Endothelial cell of umbilical vein (primary cell): ENCODE measurements at regions not wholly inside any gene's neighbourhood (a gene's known extent, or its start where the extent isn't known, plus 50 kb on each side); places are given as distances from the start of the nearest gene placed in this dataset.

Experiments used
- BruUV-seq: library from RNA; stranded (reverse); fragments of 400-500 nt; replicated peaks from 2 replicates; lab custom pipeline; 2021; lab: Mats Ljungman, UMichigan
- CTCF ChIA-PET: fragments of 300-600, 350-600 bp; sonication (Branson Sonifier 250); formaldehyde crosslinking; loops from one replicate; lab custom pipeline; 2021; ENCODE audit warnings: antibody characterized with exemption, inconsistent platforms; lab: Charles Lee
- POLR2A ChIA-PET: fragments of 300-600, 350-600 bp; sonication (Branson Sonifier 250); formaldehyde crosslinking; loops from one replicate; lab custom pipeline; 2021; ENCODE audit warnings: antibody characterized with exemption, inconsistent platforms; lab: Charles Lee
- DNase-seq: peaks from one replicate; pipeline ENCODE4 v3.0.0-alpha.2; 2011; ENCODE audit warnings: low read depth, low spot score
- FAIRE-seq: peaks from 2 replicates; lab custom pipeline; 2011; peaks lifted over from hg19 to GRCh38; lab: Jason Lieb, UNC
- H2AFZ ChIP-seq: 2 replicates; pipeline ENCODE4 v1.6.0; 2012; ENCODE audit warnings: low read depth, low read length, control low read depth, inconsistent platforms
- H3K27ac ChIP-seq: 2 replicates; pipeline ENCODE4 v1.5.1; 2011; ENCODE audit warnings: low read depth, mild to moderate bottlenecking, control low read depth, low read length, moderate library complexity; ENCODE audit not compliant: insufficient read depth
- H3K27me3 ChIP-seq, 2 experiments: 2 replicates each; pipeline versions ENCODE4 v1.6.0 to v1.6.1; 2011; ENCODE audit warnings: low read length in 2 of 2, mixed read lengths in 1 of 2; ENCODE audit not compliant: control insufficient read depth in 2 of 2, insufficient read depth in 2 of 2
- H3K36me3 ChIP-seq, 2 experiments: 2 replicates in 1 of 2; 3 replicates in 1 of 2; pipeline ENCODE4 v1.5.1; 2011; ENCODE audit warnings: low read length in 2 of 2, mild to moderate bottlenecking in 1 of 2, moderate library complexity in 1 of 2; ENCODE audit not compliant: control insufficient read depth in 2 of 2, insufficient read depth in 2 of 2; ENCODE audit errors: extremely low read depth in 1 of 2
- H3K4me1 ChIP-seq: 3 replicates; pipeline ENCODE4 v1.5.1; 2011; ENCODE audit warnings: mild to moderate bottlenecking, low read length; ENCODE audit not compliant: control insufficient read depth, insufficient read depth; ENCODE audit errors: extremely low read depth
- H3K4me2 ChIP-seq: 2 replicates; pipeline ENCODE4 v1.6.1; 2011; ENCODE audit warnings: low read length, control low read depth, mixed read lengths; ENCODE audit not compliant: insufficient read depth
- H3K4me3 ChIP-seq, 3 experiments: fragments of 200-600 bp in 1 of 3; sonication (generic), shearing (Covaris generic) in 1 of 3; replicated peaks in 1 of 3; 2 replicates each; pipeline ENCODE4 v1.5.1; 2011 to 2016; ENCODE audit warnings: control low read depth in 3 of 3, low read length in 3 of 3, mild to moderate bottlenecking in 2 of 3, inconsistent platforms in 1 of 3, low read depth in 1 of 3, moderate library complexity in 1 of 3; ENCODE audit not compliant: insufficient read depth in 1 of 3
- H3K79me2 ChIP-seq: 2 replicates; pipeline ENCODE4 v1.6.0; 2012; ENCODE audit warnings: low read length, inconsistent platforms; ENCODE audit not compliant: control insufficient read depth, insufficient read depth
- H3K9ac ChIP-seq: replicated peaks from 2 replicates; pipeline ENCODE3; 2011; ENCODE audit warnings: low read length, control low read depth; ENCODE audit not compliant: insufficient read depth; ENCODE audit errors: extremely low read depth
- H3K9me1 ChIP-seq: replicated peaks from 3 replicates; pipeline ENCODE4 v1.6.0; 2011; ENCODE audit warnings: mild to moderate bottlenecking, low read length; ENCODE audit not compliant: control insufficient read depth, insufficient read depth; ENCODE audit errors: extremely low read depth
- H3K9me3 ChIP-seq: replicated peaks from 2 replicates; pipeline ENCODE4 v1.5.1; 2012; ENCODE audit warnings: low read length, inconsistent platforms; ENCODE audit not compliant: control insufficient read depth, insufficient read depth
- H4K20me1 ChIP-seq: replicated peaks from 2 replicates; pipeline ENCODE3; 2011; ENCODE audit warnings: mild to moderate bottlenecking, low read length; ENCODE audit not compliant: control insufficient read depth, insufficient read depth; ENCODE audit errors: extremely low read depth
- CTCF ChIP-seq, 2 donors: IDR thresholded peaks; 1 replicate in 1 of 2; 2 replicates in 1 of 2; pipeline ENCODE4 v1.5.1; 2011; ENCODE audit warnings: low read length in 2 of 2, mild to moderate bottlenecking in 2 of 2, moderate library complexity in 2 of 2, control low read depth in 1 of 2, inconsistent platforms in 1 of 2, low read depth in 1 of 2; ENCODE audit not compliant: insufficient read depth in 1 of 2; ENCODE audit errors: extremely low read depth in 1 of 2
- EZH2 ChIP-seq: IDR thresholded peaks from 2 replicates; pipeline ENCODE4 v1.6.1; 2012; ENCODE audit warnings: borderline replicate concordance, low read depth, mild to moderate bottlenecking, moderate library complexity, low read length, inconsistent platforms; ENCODE audit not compliant: severe bottlenecking
- FOS ChIP-seq: IDR thresholded peaks from 2 replicates; pipeline ENCODE4 v1.6.1; 2011; ENCODE audit warnings: mild to moderate bottlenecking, low read length, moderate library complexity, borderline replicate concordance; ENCODE audit not compliant: insufficient read depth
- GATA2 ChIP-seq: IDR thresholded peaks from 2 replicates; pipeline ENCODE4 v1.7.0; 2011; ENCODE audit warnings: low read depth, mild to moderate bottlenecking, moderate library complexity, mixed read lengths, low read length; ENCODE audit not compliant: insufficient read length, insufficient read depth
- JUN ChIP-seq: IDR thresholded peaks from 2 replicates; pipeline ENCODE4 v1.6.1; 2011; ENCODE audit warnings: borderline replicate concordance, low read depth; ENCODE audit not compliant: insufficient read length, insufficient read depth
- MAX ChIP-seq: IDR thresholded peaks from 2 replicates; pipeline ENCODE4 v1.6.1; 2011; ENCODE audit not compliant: insufficient read depth, insufficient read length
- MYC ChIP-seq: IDR thresholded peaks from one replicate; pipeline ENCODE4 v1.6.1; 2011; ENCODE audit warnings: mild to moderate bottlenecking, low read depth, low read length
- POLR2A ChIP-seq: IDR thresholded peaks from 2 replicates; pipeline ENCODE4 v1.6.1; 2012; ENCODE audit warnings: low read depth, mild to moderate bottlenecking, control low read depth, low read length
- POLR2AphosphoS5 ChIP-seq: IDR thresholded peaks from 2 replicates; pipeline ENCODE4 v1.6.1; 2012; ENCODE audit warnings: low read depth, mild to moderate bottlenecking, control low read depth, low read length, moderate library complexity; ENCODE audit not compliant: insufficient read depth
- dilution Hi-C: fragments of 300-500 bp; cut with MboI; formaldehyde crosslinking; loops from one replicate; pipeline ENCODE4 v1.15.0; 2019; ENCODE audit warnings: low sequenced_read_pairs; ENCODE audit not compliant: extremely low pct_ligation_motif_present
- intact Hi-C: fragments of 100-400 bp; cut with micrococcal nuclease; formaldehyde crosslinking; loops from one replicate; pipeline ENCODE4 v1.10.0; 2022

GRCh38 chr18:43777636-43778304 lies 500.5 kb upstream of the SYT4 start:
- intact Hi-C loops, result no loop called here
- Histone ChIP-seq H3K4me3 (no peak overlapping the region), H3K27ac (no peak overlapping the region), H3K4me1 (no peaks in the 10 kb centered on the region), H2AFZ (no peak overlapping the region), H3K36me3 (no peaks in the 10 kb centered on the region), H3K27me3 (no peaks in the 10 kb centered on the region), H3K9me1 (no peaks in the 10 kb centered on the region), H3K9me3 (no peaks in the 10 kb centered on the region), H3K79me2 (no peaks in the 10 kb centered on the region), H3K9ac (no peak overlapping the region), H3K4me2 (no peak overlapping the region), H4K20me1 (no peaks in the 10 kb centered on the region)
- CTCF ChIA-PET, result no interaction called here
- dilution Hi-C loops, result no loop called here
- BruUV-seq, result no TSS peak
- TF ChIP-seq POLR2A (no peak), POLR2AphosphoS5 (no peak), JUN (no peak), EZH2 (no peak), MYC (no peak), FOS (no peak), MAX (no peak), CTCF (IDR thresholded peaks at IDR 0.05; ENCODE audit: extremely low read depth in 1 of 2, insufficient read depth in 1 of 2, low read depth in 1 of 2, low read length in 2 of 2) (no peak), GATA2 (no peak)
- DNase-seq (no peak), FAIRE-seq (no peak)
- POLR2A ChIA-PET, result no interaction called here
